GM18907 (cell line): ENCODE measurements at regions not wholly inside any gene's neighbourhood (a gene's known extent, or its start where the extent isn't known, plus 50 kb on each side); places are given as distances from the start of the nearest gene placed in this dataset.
"Not testable (repeated sequence)": the region's sequence is repeated elsewhere in the genome, so short reads cannot be mapped to it uniquely, and the experiment has no call there.

ENCODE experiments used
- ATAC-seq: cut with Tn5 transposase; IDR thresholded peaks from one replicate; pipeline ENCODE4 v1.9.1; 2021; ENCODE audit warnings: mild to moderate bottlenecking, moderate library complexity; ENCODE audit not compliant: unreplicated experiment

GRCh38 chr20:53819973-53820451 lies 226.4 kb upstream of the ZNF217 start:
- no peak for ATAC-seq

GRCh38 chr20:53818457-53819177 lies 225.0 kb upstream of the ZNF217 start:
- ATAC-seq = no peak

- not testable (repeated sequence) for ATAC-seq
These were observed 223.9 kb upstream of the ZNF217 start for GRCh38 chr20:53817513-53817912.

- no peak for ATAC-seq
These were observed 223.3 kb upstream of the ZNF217 start for GRCh38 chr20:53816872-53817398.

GRCh38 chr20:53815509-53815908 lies 221.9 kb upstream of the ZNF217 start:
- no peak for ATAC-seq

GRCh38 chr20:53814060-53814459 lies 220.4 kb upstream of the ZNF217 start:
- ATAC-seq = no peak

GRCh38 chr20:53813636-53814035 lies 220.0 kb upstream of the ZNF217 start:
- ATAC-seq = no peak

- ATAC-seq = no peak
These were observed 217.9 kb upstream of the ZNF217 start for GRCh38 chr20:53811577-53811976.

GRCh38 chr20:53810661-53811355 lies 217.2 kb upstream of the ZNF217 start:
- no peak for ATAC-seq

GRCh38 chr20:53809728-53810365 lies 216.2 kb upstream of the ZNF217 start:
- no peak for ATAC-seq

- no peak for ATAC-seq
These were observed 215.6 kb upstream of the ZNF217 start for GRCh38 chr20:53809217-53809616.

GRCh38 chr20:53808733-53809132 lies 215.1 kb upstream of the ZNF217 start:
- no peak for ATAC-seq

- ATAC-seq = not testable (repeated sequence)
These were observed 214.7 kb upstream of the ZNF217 start for GRCh38 chr20:53808302-53808701.

GRCh38 chr20:53806683-53807401 lies 213.2 kb upstream of the ZNF217 start:
- no peak for ATAC-seq

GRCh38 chr20:53805895-53806384 lies 212.3 kb upstream of the ZNF217 start:
- no peak for ATAC-seq

- no peak for ATAC-seq
These were observed 211.6 kb upstream of the ZNF217 start for GRCh38 chr20:53804920-53805894.

GRCh38 chr20:53804308-53804707 lies 210.7 kb upstream of the ZNF217 start:
- ATAC-seq = not testable (repeated sequence)

GRCh38 chr20:53803492-53804155 lies 210.0 kb upstream of the ZNF217 start:
- no peak for ATAC-seq
